ENCODE measurements at regions not wholly inside any gene's neighbourhood (a gene's known extent, or its start where the extent isn't known, plus 50 kb on each side); places are given as distances from the start of the nearest gene placed in this dataset.
"Not testable (repeated sequence)": the region's sequence is repeated elsewhere in the genome, so short reads cannot be mapped to it uniquely, and the experiment has no call there.

DNA sequence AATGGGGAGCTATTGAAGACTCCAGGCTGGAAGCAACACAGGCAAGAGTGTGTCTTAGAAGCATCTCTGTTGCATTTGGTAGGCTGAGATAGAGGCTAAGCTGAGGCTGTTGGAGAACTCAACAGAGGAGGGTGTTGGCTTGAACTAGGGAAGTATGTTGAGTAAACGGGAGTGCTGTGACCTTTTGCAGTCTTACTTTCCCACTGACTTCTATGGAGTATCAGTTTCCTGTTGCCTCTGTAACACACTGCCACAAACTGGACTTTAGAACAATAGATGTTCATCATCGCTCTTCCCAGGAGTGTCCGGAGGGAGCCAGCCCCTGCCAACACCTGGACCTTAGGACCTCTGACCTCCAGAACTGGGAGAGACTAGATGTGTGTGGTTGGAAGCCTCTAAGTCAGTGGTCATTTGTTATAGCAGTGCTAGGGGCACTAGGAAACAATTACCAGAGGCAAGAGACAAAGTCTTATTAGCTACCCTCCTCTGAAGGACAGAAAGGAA lies 192.1 kb upstream of the ZNF469 start:
- H3K4me1 Mint-ChIP-seq (ENCODE audit: low read depth, unreplicated experiment); H3K27me3 ChIP-seq (ENCODE audit: insufficient read depth, low read length); H4K20me1 ChIP-seq (ENCODE audit: insufficient read depth, low read length); H3K36me3 ChIP-seq (ENCODE audit: insufficient read depth, low read length); H3K36me3 Mint-ChIP-seq (ENCODE audit: low read depth, unreplicated experiment); H3K9ac ChIP-seq (ENCODE audit: low read length); H3K9me3 Mint-ChIP-seq (ENCODE audit: unreplicated experiment); H3K4me3 ChIP-seq (ENCODE audit: insufficient read depth, low read depth, low read length); DNase-seq (ENCODE audit: low read depth); H3K4me2 ChIP-seq (ENCODE audit: low read length); H3K27ac ChIP-seq (ENCODE audit: low read depth, low read length); H2AFZ ChIP-seq (ENCODE audit: low read depth, low read length); H3K4me3 Mint-ChIP-seq (ENCODE audit: unreplicated experiment); H3K79me2 ChIP-seq (ENCODE audit: insufficient read depth, low read length); FAIRE-seq; H3K27ac Mint-ChIP-seq (ENCODE audit: unreplicated experiment); H3K9me3 ChIP-seq (ENCODE audit: insufficient read depth, low read depth, low read length): not testable (repeated sequence)
- H3K4me1 ChIP-seq (ENCODE audit: insufficient read depth, low read length): peaks cover 16% of the 10 kb centered on the region
- H3K27me3 Mint-ChIP-seq (ENCODE audit: low read depth, unreplicated experiment): peaks cover 14% of the 10 kb centered on the region

GRCh38 chr16:88191168-88191567 lies 191.6 kb upstream of the ZNF469 start:
- not testable (repeated sequence) for H2AFZ ChIP-seq (ENCODE audit: low read depth, low read length); H3K4me3 Mint-ChIP-seq (ENCODE audit: unreplicated experiment); H4K20me1 ChIP-seq (ENCODE audit: insufficient read depth, low read length); H3K36me3 ChIP-seq (ENCODE audit: insufficient read depth, low read length); H3K27ac Mint-ChIP-seq (ENCODE audit: unreplicated experiment); FAIRE-seq; H3K9me3 Mint-ChIP-seq (ENCODE audit: unreplicated experiment); H3K79me2 ChIP-seq (ENCODE audit: insufficient read depth, low read length); H3K4me1 Mint-ChIP-seq (ENCODE audit: low read depth, unreplicated experiment); H3K36me3 Mint-ChIP-seq (ENCODE audit: low read depth, unreplicated experiment); H3K4me3 ChIP-seq (ENCODE audit: insufficient read depth, low read depth, low read length); H3K4me2 ChIP-seq (ENCODE audit: low read length); H3K9ac ChIP-seq (ENCODE audit: low read length); DNase-seq (ENCODE audit: low read depth); H3K27ac ChIP-seq (ENCODE audit: low read depth, low read length); H3K9me3 ChIP-seq (ENCODE audit: insufficient read depth, low read depth, low read length); H3K27me3 ChIP-seq (ENCODE audit: insufficient read depth, low read length)
- H3K27me3 Mint-ChIP-seq (ENCODE audit: low read depth, unreplicated experiment): peaks cover 18% of the 10 kb centered on the region
- peaks cover 11% of the 10 kb centered on the region for H3K4me1 ChIP-seq (ENCODE audit: insufficient read depth, low read length)

- H4K20me1 ChIP-seq (ENCODE audit: insufficient read depth, low read length): no peaks in the 10 kb centered on the region
- no peaks in the 10 kb centered on the region for H3K36me3 Mint-ChIP-seq (ENCODE audit: low read depth, unreplicated experiment)
- H3K4me2 ChIP-seq (ENCODE audit: low read length): no peak overlapping the region
- peaks cover 22% of the 10 kb centered on the region for H3K27me3 Mint-ChIP-seq (ENCODE audit: low read depth, unreplicated experiment)
- FAIRE-seq: no peak
- no peak overlapping the region for H3K4me3 ChIP-seq (ENCODE audit: insufficient read depth, low read depth, low read length)
- no peak overlapping the region for H3K4me3 Mint-ChIP-seq (ENCODE audit: unreplicated experiment)
- no peak overlapping the region for H3K27ac Mint-ChIP-seq (ENCODE audit: unreplicated experiment)
- no peak overlapping the region for H3K27ac ChIP-seq (ENCODE audit: low read depth, low read length)
- H2AFZ ChIP-seq (ENCODE audit: low read depth, low read length): no peak overlapping the region
- peaks cover 2% of the 10 kb centered on the region for H3K4me1 ChIP-seq (ENCODE audit: insufficient read depth, low read length)
- no peaks in the 10 kb centered on the region for H3K27me3 ChIP-seq (ENCODE audit: insufficient read depth, low read length)
- TF ChIP-seq EZH2 (IDR thresholded peaks at IDR 0.05; ENCODE audit: insufficient read depth, low read length) (no peak), CTCF (IDR thresholded peaks at IDR 0.05; ENCODE audit: insufficient read depth, low read depth, low read length) (no peak)
- no peaks in the 10 kb centered on the region for H3K79me2 ChIP-seq (ENCODE audit: insufficient read depth, low read length)
- H3K9me3 Mint-ChIP-seq (ENCODE audit: unreplicated experiment): peaks cover 5% of the 10 kb centered on the region
- no peaks in the 10 kb centered on the region for H3K36me3 ChIP-seq (ENCODE audit: insufficient read depth, low read length)
- peaks cover 2% of the 10 kb centered on the region for H3K4me1 Mint-ChIP-seq (ENCODE audit: low read depth, unreplicated experiment)
- no peak overlapping the region for H3K9ac ChIP-seq (ENCODE audit: low read length)
- H3K9me3 ChIP-seq (ENCODE audit: insufficient read depth, low read depth, low read length): peaks cover 3% of the 10 kb centered on the region
- no peak for DNase-seq (ENCODE audit: low read depth)
Observed at GRCh38 chr16:88192601-88193000, 190.2 kb upstream of the ZNF469 start.
